ENCODE measurements at regions not wholly inside any gene's neighbourhood (a gene's known extent, or its start where the extent isn't known, plus 50 kb on each side); places are given as distances from the start of the nearest gene placed in this dataset.

DNA sequence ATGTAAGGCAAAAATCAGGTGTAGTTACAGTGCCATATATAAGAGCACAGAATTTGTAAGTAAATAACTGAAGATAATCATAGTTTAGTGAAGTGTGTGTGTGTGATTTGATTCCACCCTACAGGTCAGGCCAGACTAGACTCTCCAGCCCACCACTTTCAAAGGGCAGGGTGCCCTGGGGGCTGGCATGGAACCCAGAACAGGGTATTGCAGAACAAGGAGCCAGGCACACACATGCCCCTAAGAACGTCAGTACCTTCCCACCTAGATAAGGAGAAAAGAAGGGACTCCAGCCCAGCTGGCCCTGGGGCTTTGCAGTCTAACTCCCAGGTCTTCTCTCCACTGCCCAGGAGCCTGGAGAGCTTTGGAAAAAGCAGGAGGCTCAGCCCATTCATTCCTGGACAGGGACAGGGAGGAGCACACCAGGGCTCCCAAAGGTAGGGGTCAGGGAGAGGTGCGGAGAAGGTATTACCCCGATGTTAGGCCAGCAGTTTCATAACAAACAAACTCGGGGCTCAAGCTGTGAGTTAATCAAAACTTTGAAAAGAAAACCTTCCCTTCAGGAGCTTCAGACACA, 149.7 kb upstream of the VANGL1 start:
- TF ChIP-seq, protein P1, sequence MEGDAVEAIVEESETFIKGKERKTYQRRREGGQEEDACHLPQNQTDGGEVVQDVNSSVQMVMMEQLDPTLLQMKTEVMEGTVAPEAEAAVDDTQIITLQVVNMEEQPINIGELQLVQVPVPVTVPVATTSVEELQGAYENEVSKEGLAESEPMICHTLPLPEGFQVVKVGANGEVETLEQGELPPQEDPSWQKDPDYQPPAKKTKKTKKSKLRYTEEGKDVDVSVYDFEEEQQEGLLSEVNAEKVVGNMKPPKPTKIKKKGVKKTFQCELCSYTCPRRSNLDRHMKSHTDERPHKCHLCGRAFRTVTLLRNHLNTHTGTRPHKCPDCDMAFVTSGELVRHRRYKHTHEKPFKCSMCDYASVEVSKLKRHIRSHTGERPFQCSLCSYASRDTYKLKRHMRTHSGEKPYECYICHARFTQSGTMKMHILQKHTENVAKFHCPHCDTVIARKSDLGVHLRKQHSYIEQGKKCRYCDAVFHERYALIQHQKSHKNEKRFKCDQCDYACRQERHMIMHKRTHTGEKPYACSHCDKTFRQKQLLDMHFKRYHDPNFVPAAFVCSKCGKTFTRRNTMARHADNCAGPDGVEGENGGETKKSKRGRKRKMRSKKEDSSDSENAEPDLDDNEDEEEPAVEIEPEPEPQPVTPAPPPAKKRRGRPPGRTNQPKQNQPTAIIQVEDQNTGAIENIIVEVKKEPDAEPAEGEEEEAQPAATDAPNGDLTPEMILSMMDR (IDR thresholded peaks at IDR 0.05) = no peak
- no peak for TF ChIP-seq POLR2A (IDR thresholded peaks at IDR 0.05)
